Endodermal cell (in vitro differentiated cells): ENCODE measurements at regions not wholly inside any gene's neighbourhood (a gene's known extent, or its start where the extent isn't known, plus 50 kb on each side); places are given as distances from the start of the nearest gene placed in this dataset.

Experiments
- DNase-seq: peaks from one replicate; pipeline ENCODE4 v3.0.0-alpha.2; 2017
- H3K27ac ChIP-seq: 2 replicates; pipeline ENCODE4 v1.5.1; 2013; ENCODE audit warnings: mild to moderate bottlenecking, low read depth, low read length, moderate library complexity
- H3K27me3 ChIP-seq: 2 replicates; pipeline ENCODE4 v1.6.1; 2013; ENCODE audit warnings: mild to moderate bottlenecking, low read length, moderate library complexity; ENCODE audit not compliant: insufficient read depth, control insufficient read depth, poor library complexity, severe bottlenecking
- H3K36me3 ChIP-seq: 2 replicates; pipeline ENCODE4 v1.7.0; 2013; ENCODE audit warnings: mild to moderate bottlenecking, low read length, moderate library complexity; ENCODE audit not compliant: control insufficient read depth, insufficient read depth
- H3K4me1 ChIP-seq: one replicate; pipeline ENCODE4 v1.7.0; 2013; ENCODE audit warnings: low read length; ENCODE audit not compliant: control insufficient read depth, insufficient read depth
- H3K4me3 ChIP-seq: 2 replicates; pipeline ENCODE4 v1.5.1; 2013; ENCODE audit warnings: mild to moderate bottlenecking, low read length, moderate library complexity
- H3K9ac ChIP-seq: 2 replicates; pipeline ENCODE4 v1.6.1; 2013; ENCODE audit warnings: mild to moderate bottlenecking, low read length, moderate library complexity; ENCODE audit not compliant: poor library complexity, severe bottlenecking; ENCODE audit errors: extremely low read depth
- H3K9me3 ChIP-seq: 2 replicates; pipeline ENCODE4 v1.6.1; 2013; ENCODE audit warnings: mild to moderate bottlenecking, low read length, moderate library complexity; ENCODE audit not compliant: control insufficient read depth
- H3K27ac Mint-ChIP-seq: 2 replicates; pipeline ENCODE4 v1.8.0; 2020; ENCODE audit warnings: mixed read lengths
- H3K27me3 Mint-ChIP-seq: 2 replicates; pipeline ENCODE4 v1.8.0; 2021; ENCODE audit warnings: mild to moderate bottlenecking, mixed read lengths; ENCODE audit not compliant: insufficient read depth
- H3K36me3 Mint-ChIP-seq: 2 replicates; pipeline ENCODE4 v1.8.0; 2020; ENCODE audit warnings: low read depth, mixed read lengths
- H3K4me1 Mint-ChIP-seq: 2 replicates; pipeline ENCODE4 v1.8.0; 2020; ENCODE audit warnings: mixed read lengths
- H3K4me3 Mint-ChIP-seq: 2 replicates; pipeline ENCODE4 v1.8.0; 2020; ENCODE audit warnings: mild to moderate bottlenecking, moderate library complexity, mixed read lengths
- H3K9me3 Mint-ChIP-seq: 2 replicates; pipeline ENCODE4 v1.8.0; 2020; ENCODE audit warnings: mild to moderate bottlenecking, mixed read lengths
- CTCF ChIP-seq: fragments of 200-600 bp; sonication (generic); conservative IDR thresholded peaks from 2 replicates; pipeline ENCODE4 v1.5.0; 2021; ENCODE audit warnings: antibody characterized with exemption, mild to moderate bottlenecking
- WGBS, 2 experiments: methylation state at CpG; one replicate each; pipeline versions ENCODE4 v1.1.5 to v1.1.7; 2013; ENCODE audit warnings: missing lambda C conversion rate in 2 of 2, mixed read lengths in 1 of 2; ENCODE audit not compliant: insufficient coverage in 1 of 2, insufficient read length in 1 of 2; 5-methylcytosine and 5-hydroxymethylcytosine counted together

GRCh38 chr1:5354681-5355080 lies 637.5 kb downstream of the NPHP4 start:
- WGBS, 2 experiments = 88% methylated on average over 2 of the region's 3 CpGs; no CpG with 5 or more reads in 1 of the 2 experiments
- no peak for DNase-seq
- Mint-ChIP-seq H3K27ac (no peak overlapping the region), H3K36me3 (no peaks in the 10 kb centered on the region), H3K27me3 (no peaks in the 10 kb centered on the region), H3K9me3 (peaks cover 40% of the 10 kb centered on the region), H3K4me3 (no peak overlapping the region), H3K4me1 (no peaks in the 10 kb centered on the region)
- no peaks in the 10 kb centered on the region for H3K4me1 ChIP-seq
- H3K36me3 ChIP-seq = no peaks in the 10 kb centered on the region
- H3K27ac ChIP-seq = no peak overlapping the region
- H3K9me3 ChIP-seq = peaks cover 41% of the 10 kb centered on the region
- H3K9ac ChIP-seq = no peak overlapping the region
- no peak for TF ChIP-seq CTCF
- H3K4me3 ChIP-seq = no peak overlapping the region
- H3K27me3 ChIP-seq = no peaks in the 10 kb centered on the region

GRCh38 chr1:5351366-5351765 lies 640.9 kb downstream of the NPHP4 start:
- H3K9ac ChIP-seq = no peak overlapping the region
- peak; percentile 68 for TF ChIP-seq CTCF
- Mint-ChIP-seq H3K4me3 (no peak overlapping the region), H3K27ac (no peak overlapping the region), H3K27me3 (peaks cover 6% of the 10 kb centered on the region), H3K9me3 (peaks cover 16% of the 10 kb centered on the region), H3K36me3 (no peaks in the 10 kb centered on the region), H3K4me1 (peaks cover 3% of the 10 kb centered on the region)
- H3K9me3 ChIP-seq = peaks cover 17% of the 10 kb centered on the region
- DNase-seq = peak; percentile 58
- no peaks in the 10 kb centered on the region for H3K4me1 ChIP-seq
- no peak overlapping the region for H3K27ac ChIP-seq
- H3K4me3 ChIP-seq = no peak overlapping the region
- H3K36me3 ChIP-seq = no peaks in the 10 kb centered on the region
- no peaks in the 10 kb centered on the region for H3K27me3 ChIP-seq
- 74 to 81% methylated on average over 2 to 4 of the region's 4 CpGs for WGBS, 2 experiments

GRCh38 chr1:5349526-5349925 lies 642.7 kb downstream of the NPHP4 start:
- Histone ChIP-seq H3K9ac (no peak overlapping the region), H3K4me3 (no peak overlapping the region), H3K27me3 (no peaks in the 10 kb centered on the region), H3K9me3 (peaks cover 2% of the 10 kb centered on the region), H3K27ac (no peak overlapping the region), H3K4me1 (no peaks in the 10 kb centered on the region), H3K36me3 (no peaks in the 10 kb centered on the region)
- H3K4me1 Mint-ChIP-seq = peaks cover 5% of the 10 kb centered on the region
- no peak overlapping the region for H3K4me3 Mint-ChIP-seq
- no peak for DNase-seq
- TF ChIP-seq CTCF = no peak
- no peaks in the 10 kb centered on the region for H3K36me3 Mint-ChIP-seq
- WGBS, 2 experiments = 89 to 95% methylated on average over 2 to 6 of the region's 6 CpGs
- peaks cover 6% of the 10 kb centered on the region for H3K27me3 Mint-ChIP-seq
- H3K27ac Mint-ChIP-seq = no peak overlapping the region
- peaks cover 3% of the 10 kb centered on the region for H3K9me3 Mint-ChIP-seq
